ENCODE measurements at regions not wholly inside any gene's neighbourhood (a gene's known extent, or its start where the extent isn't known, plus 50 kb on each side); places are given as distances from the start of the nearest gene placed in this dataset.
A peak's percentile ranks its signal among the peaks of the same experiment; 100 is the strongest.
"Not testable (repeated sequence)": the region's sequence is repeated elsewhere in the genome, so short reads cannot be mapped to it uniquely, and the experiment has no call there.

DNA sequence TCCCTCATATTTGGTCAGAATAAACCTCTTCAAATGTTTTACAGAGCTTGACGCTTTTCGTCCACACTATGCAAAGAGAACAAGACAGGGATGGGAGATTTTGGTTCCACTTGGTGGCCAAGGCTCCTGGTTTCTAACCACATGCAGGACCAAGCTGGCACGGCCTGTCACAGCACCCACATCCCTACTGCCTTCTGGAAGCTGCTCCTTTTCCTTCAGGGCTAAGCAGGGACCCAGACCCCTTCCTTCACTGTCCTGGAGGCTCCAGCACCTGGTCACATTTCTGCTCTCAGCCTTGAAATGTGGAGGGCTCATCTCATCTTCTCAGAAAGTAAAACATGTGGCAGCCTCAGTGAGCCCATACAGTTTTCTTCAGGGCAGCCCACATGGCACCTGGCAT lies 50.4 kb upstream of the ARHGEF7 start:
- H3K27me3 ChIP-seq (ENCODE audit: control insufficient read depth, insufficient read depth, low read length), result peaks cover 6% of the 10 kb centered on the region
- no peak for DNase-seq (ENCODE audit: low read depth in 4 of 6, low spot score in 6 of 6)
- no peak overlapping the region for H3K4me3 ChIP-seq (ENCODE audit: low read depth, low read length)
- WGBS (ENCODE audit: insufficient coverage), result 97% methylated on average over 3 of the region's 3 CpGs
- no peaks in the 10 kb centered on the region for H3K36me3 ChIP-seq (ENCODE audit: control insufficient read depth, insufficient read depth, low read length)
- H3K27ac ChIP-seq (ENCODE audit: low read depth, low read length), result no peak overlapping the region
- H3K9me3 ChIP-seq (ENCODE audit: control insufficient read depth, insufficient read depth, low read length), result no peaks in the 10 kb centered on the region
- H3K4me1 ChIP-seq (ENCODE audit: control insufficient read depth, insufficient read depth, low read length), result peaks cover 14% of the 10 kb centered on the region

DNA sequence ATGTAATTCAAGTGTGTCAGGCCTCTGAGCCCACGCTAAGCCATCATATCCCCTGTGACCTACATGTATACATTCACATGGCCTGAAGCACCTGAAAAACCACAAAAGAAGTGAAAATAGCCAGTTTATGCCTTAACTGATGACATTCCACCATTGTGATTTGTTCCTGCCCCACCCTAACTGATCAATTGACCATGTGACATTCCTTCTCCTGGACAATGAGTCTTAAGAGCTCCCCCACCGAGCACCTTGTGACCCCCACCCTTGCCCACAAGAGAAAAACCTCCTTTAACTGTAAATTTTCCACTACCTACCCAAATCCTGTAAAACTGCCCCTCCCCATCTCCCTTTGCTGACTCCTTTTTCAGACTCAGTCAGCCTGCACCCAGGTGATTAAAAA lies 52.1 kb upstream of the ARHGEF7 start:
- H3K4me3 ChIP-seq (ENCODE audit: low read depth, low read length), result no peak overlapping the region
- 52% methylated on average over 2 of the region's 2 CpGs for WGBS (ENCODE audit: insufficient coverage)
- peaks cover 6% of the 10 kb centered on the region for H3K27me3 ChIP-seq (ENCODE audit: control insufficient read depth, insufficient read depth, low read length)
- H3K36me3 ChIP-seq (ENCODE audit: control insufficient read depth, insufficient read depth, low read length), result no peaks in the 10 kb centered on the region
- H3K9me3 ChIP-seq (ENCODE audit: control insufficient read depth, insufficient read depth, low read length), result no peaks in the 10 kb centered on the region
- no peak overlapping the region for H3K27ac ChIP-seq (ENCODE audit: low read depth, low read length)
- peaks cover 14% of the 10 kb centered on the region for H3K4me1 ChIP-seq (ENCODE audit: control insufficient read depth, insufficient read depth, low read length)
- DNase-seq (ENCODE audit: low read depth in 4 of 6, low spot score in 6 of 6), result no peak

DNA sequence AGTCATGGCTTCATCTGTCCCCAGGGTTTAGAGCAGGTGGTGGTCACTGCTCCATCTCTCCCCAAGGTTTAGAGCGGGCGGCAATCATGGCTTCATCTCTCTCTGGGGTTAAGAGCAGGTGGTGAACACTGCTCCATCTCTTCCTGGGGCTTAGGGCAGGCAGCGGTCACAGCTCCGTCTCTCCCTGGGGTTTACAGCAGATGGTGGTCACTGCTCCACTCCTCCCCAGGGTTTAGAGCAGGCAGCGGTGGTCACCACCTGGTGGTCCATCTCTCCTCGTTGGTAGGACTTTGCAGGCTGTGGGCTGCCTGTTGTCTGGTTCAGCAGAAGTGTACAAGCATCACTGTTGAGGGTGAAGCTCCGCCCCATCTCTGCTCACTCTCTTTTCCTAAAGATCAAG lies 52.8 kb upstream of the ARHGEF7 start:
- WGBS (ENCODE audit: insufficient coverage), result 94% methylated on average over 4 of the region's 7 CpGs

DNA sequence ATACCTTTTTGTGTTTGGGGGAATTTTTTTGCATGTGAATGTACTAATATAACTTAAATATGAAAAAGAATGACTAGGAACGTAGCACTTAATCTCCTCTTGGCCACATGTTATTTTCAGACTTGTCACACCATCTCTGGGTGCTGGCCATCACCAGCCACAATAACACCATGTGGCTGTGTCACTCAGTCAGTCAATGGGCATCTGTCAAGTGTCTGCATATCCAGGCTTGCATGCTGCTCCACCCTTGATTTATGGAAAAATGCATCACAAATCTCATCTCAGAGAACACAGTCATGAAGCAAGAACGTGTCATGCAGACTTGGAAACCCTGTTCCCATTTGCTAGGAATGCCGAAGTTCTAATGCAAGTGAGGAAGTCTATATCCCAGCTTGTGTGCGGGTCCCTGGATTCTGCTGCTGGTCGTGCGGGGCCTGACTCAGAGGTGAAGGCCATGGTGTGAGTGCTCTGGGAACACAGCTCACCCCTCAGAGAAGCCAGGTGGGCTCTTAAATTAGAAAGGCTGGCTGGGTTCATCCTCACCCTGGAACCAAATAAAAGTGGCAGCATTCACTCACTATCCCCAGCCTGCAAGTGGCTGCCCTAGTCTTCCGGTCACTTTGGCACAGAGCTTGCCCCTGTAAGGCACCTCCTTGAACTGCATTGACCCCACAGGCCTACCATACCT lies 53.6 kb upstream of the ARHGEF7 start:
- no peak overlapping the region for H3K27ac ChIP-seq (ENCODE audit: low read depth, low read length)
- peak in 1 of 6 donors; percentile 73 for DNase-seq (ENCODE audit: low read depth in 4 of 6, low spot score in 6 of 6)
- peaks cover 3% of the 10 kb centered on the region for H3K4me1 ChIP-seq (ENCODE audit: control insufficient read depth, insufficient read depth, low read length)
- WGBS (ENCODE audit: insufficient coverage), result 84% methylated on average over 7 of the region's 7 CpGs
- no peaks in the 10 kb centered on the region for H3K36me3 ChIP-seq (ENCODE audit: control insufficient read depth, insufficient read depth, low read length)
- H3K4me3 ChIP-seq (ENCODE audit: low read depth, low read length), result no peak overlapping the region
- no peaks in the 10 kb centered on the region for H3K9me3 ChIP-seq (ENCODE audit: control insufficient read depth, insufficient read depth, low read length)
- peaks cover 2% of the 10 kb centered on the region for H3K27me3 ChIP-seq (ENCODE audit: control insufficient read depth, insufficient read depth, low read length)

More for the DNA sequence above, 52.8 kb upstream of the ARHGEF7 start:
- Histone ChIP-seq H3K4me1 (ENCODE audit: control insufficient read depth, insufficient read depth, low read length) (peaks cover 11% of the 10 kb centered on the region), H3K27ac (ENCODE audit: low read depth, low read length) (no peak overlapping the region), H3K4me3 (ENCODE audit: low read depth, low read length) (no peak overlapping the region), H3K9me3 (ENCODE audit: control insufficient read depth, insufficient read depth, low read length) (no peaks in the 10 kb centered on the region), H3K36me3 (ENCODE audit: control insufficient read depth, insufficient read depth, low read length) (no peaks in the 10 kb centered on the region), H3K27me3 (ENCODE audit: control insufficient read depth, insufficient read depth, low read length) (peaks cover 6% of the 10 kb centered on the region)
- DNase-seq (ENCODE audit: low read depth in 4 of 6, low spot score in 6 of 6), result no peak

DNA sequence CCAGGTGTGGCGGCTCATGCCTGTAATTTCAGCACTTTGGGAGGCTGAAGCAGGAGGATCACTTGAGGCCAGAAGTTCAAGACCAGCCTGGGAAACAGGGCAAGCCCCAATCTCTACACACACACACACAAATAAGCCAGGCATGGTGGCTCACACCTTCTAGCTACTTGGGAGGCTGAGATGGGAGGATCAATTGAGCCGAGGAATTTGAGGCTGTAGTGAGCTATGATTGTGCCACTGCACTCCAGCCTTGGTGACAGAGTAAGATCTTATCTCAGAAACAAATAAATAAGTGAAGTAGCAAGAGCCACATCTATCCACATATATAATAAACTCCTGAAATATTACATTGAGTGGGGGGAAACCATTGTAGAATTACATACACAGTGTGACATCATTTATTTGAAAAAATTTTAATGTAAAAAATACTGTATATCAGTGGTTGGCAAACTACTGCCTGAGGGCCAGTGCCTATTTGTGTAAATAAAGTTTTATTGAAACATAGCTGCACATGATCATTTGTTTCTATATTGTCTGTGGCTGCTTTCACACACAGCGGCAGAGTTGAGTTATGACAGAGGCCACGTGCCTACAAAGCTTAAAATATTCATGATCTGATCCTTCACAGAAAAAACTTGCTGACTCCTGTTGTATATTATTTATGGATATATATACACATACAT lies 54.7 kb upstream of the ARHGEF7 start:
- no CpG with 5 or more reads among the region's 4 CpGs for WGBS (ENCODE audit: insufficient coverage)
- Histone ChIP-seq H3K27ac (ENCODE audit: low read depth, low read length) (no peak overlapping the region), H3K9me3 (ENCODE audit: control insufficient read depth, insufficient read depth, low read length) (no peaks in the 10 kb centered on the region), H3K4me3 (ENCODE audit: low read depth, low read length) (no peak overlapping the region), H3K4me1 (ENCODE audit: control insufficient read depth, insufficient read depth, low read length) (no peaks in the 10 kb centered on the region), H3K36me3 (ENCODE audit: control insufficient read depth, insufficient read depth, low read length) (no peaks in the 10 kb centered on the region), H3K27me3 (ENCODE audit: control insufficient read depth, insufficient read depth, low read length) (no peaks in the 10 kb centered on the region)
- no peak for DNase-seq (ENCODE audit: low read depth in 4 of 6, low spot score in 6 of 6)

DNA sequence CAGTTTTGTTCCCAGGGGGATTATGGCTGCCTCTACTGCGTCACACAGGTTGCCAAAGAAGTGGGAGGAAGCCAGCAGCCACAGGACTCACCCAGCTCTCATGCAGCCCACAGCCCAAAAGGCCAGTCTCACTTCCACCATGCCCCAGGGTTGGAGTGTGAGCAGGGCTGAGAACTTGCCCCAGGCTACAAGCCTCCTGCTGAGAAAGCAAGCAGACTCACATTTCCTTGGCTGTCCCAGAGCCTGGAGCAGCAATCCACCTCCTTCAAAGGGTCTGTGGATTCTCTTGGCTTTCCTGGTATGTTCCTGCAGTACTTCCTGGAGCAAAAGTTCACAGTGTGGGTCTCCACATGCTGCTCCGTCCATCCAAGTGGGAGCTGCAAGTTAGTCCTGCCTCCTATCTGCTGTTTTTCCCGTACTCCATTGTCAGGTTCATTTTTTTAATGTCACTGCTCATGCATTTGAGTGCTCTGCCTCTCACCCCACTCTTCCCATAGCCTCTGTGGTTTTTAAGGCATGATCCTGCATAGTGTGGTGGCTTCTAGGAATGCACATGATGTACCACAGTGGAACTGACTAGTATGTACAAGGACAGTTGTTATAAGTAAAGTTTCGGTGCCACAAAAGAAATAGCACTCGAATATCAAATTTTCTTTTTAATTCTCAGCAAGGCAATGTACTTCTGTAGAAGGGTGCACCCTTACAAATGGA lies 56.2 kb upstream of the ARHGEF7 start:
- H3K27me3 ChIP-seq (ENCODE audit: control insufficient read depth, insufficient read depth, low read length), result no peaks in the 10 kb centered on the region
- no peaks in the 10 kb centered on the region for H3K36me3 ChIP-seq (ENCODE audit: control insufficient read depth, insufficient read depth, low read length)
- no peaks in the 10 kb centered on the region for H3K4me1 ChIP-seq (ENCODE audit: control insufficient read depth, insufficient read depth, low read length)
- H3K9me3 ChIP-seq (ENCODE audit: control insufficient read depth, insufficient read depth, low read length), result no peaks in the 10 kb centered on the region
- H3K27ac ChIP-seq (ENCODE audit: low read depth, low read length), result no peak overlapping the region
- H3K4me3 ChIP-seq (ENCODE audit: low read depth, low read length), result no peak overlapping the region
- no peak for DNase-seq (ENCODE audit: low read depth in 4 of 6, low spot score in 6 of 6)
- WGBS (ENCODE audit: insufficient coverage), result 39% methylated on average over 2 of the region's 5 CpGs

DNA sequence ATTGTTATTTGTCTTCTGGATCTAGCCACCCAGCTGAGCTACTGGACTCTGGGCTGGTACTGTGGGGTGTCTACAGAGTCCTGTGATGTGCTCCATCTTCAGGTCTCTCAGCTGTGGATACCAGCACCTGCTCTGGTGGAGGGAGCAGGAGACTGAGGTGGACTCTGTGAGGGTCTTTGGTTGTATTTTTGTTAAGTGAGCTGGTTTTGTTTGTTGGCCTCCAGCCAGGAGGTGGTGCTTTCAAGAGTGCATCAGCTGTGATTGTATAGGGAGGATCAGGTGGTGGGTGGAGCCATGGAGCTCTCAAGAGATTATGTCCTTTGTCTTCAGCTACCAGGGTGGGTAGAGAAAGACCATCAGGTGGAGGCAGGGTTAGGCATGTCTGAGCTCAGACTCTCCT lies 56.8 kb upstream of the ARHGEF7 start:
- not testable (repeated sequence) for H3K4me1 ChIP-seq (ENCODE audit: control insufficient read depth, insufficient read depth, low read length); H3K9me3 ChIP-seq (ENCODE audit: control insufficient read depth, insufficient read depth, low read length); DNase-seq (ENCODE audit: low read depth in 4 of 6, low spot score in 6 of 6); H3K36me3 ChIP-seq (ENCODE audit: control insufficient read depth, insufficient read depth, low read length); H3K4me3 ChIP-seq (ENCODE audit: low read depth, low read length); H3K27ac ChIP-seq (ENCODE audit: low read depth, low read length); H3K27me3 ChIP-seq (ENCODE audit: control insufficient read depth, insufficient read depth, low read length)

DNA sequence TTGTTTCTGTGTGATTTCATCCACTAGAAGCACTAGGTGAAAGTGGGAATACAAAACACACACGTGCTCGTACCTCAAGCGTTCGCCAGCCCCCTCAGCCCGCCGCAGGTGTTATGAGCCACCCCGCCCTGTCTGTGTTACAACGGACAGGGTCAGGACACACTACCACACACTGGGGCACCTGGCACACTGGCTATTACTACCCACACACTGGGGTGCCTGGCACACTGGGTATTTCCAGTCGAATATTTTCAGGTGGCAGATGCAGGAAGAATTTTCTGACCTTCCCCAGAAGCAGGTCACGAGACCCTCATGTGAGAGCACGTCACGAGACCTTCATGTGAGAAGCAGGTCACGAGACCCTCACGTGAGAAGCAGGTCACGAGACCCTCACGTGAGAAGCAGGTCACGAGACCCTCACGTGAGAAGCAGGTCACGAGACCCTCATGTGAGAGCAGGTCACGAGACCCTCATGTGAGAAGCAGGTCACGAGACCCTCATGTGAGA lies 63.3 kb upstream of the ARHGEF7 start:
- not testable (repeated sequence) for H3K27ac ChIP-seq (ENCODE audit: low read depth, low read length); H3K27me3 ChIP-seq (ENCODE audit: control insufficient read depth, insufficient read depth, low read length); H3K9me3 ChIP-seq (ENCODE audit: control insufficient read depth, insufficient read depth, low read length); H3K4me1 ChIP-seq (ENCODE audit: control insufficient read depth, insufficient read depth, low read length); H3K4me3 ChIP-seq (ENCODE audit: low read depth, low read length); DNase-seq (ENCODE audit: low read depth in 4 of 6, low spot score in 6 of 6); H3K36me3 ChIP-seq (ENCODE audit: control insufficient read depth, insufficient read depth, low read length)
- WGBS (ENCODE audit: insufficient coverage), result 88% methylated on average over 17 of the region's 21 CpGs

DNA sequence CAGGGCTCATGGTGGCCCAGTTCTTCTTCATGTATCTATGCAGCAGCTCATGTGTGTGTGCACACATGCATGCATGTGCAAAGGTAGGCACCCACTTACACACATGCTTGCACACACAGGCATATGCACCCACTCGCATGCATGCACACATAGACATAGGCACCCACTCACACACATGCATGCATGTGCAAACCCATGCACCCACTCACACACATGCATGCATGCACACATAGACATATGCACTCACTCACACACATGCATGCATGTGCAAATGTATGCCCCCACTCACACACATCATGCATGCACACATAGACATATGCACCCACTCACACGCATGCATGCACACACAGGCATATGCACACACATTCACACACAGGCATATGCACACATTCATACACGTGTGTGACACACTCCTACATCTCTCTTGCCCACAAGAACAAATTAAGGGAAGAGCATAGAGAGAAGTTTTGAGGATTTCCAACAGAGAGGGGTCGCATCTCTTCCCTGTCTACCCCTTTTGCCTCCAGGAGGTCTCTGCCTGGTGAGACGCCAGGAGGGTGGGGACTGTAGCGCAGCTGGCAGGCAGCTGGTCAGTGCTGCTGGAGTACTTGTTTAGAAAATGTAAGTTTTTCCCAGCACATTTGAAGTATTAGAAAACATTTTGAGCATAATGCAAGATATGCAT lies 63.9 kb upstream of the ARHGEF7 start:
- no peaks in the 10 kb centered on the region for H3K9me3 ChIP-seq (ENCODE audit: control insufficient read depth, insufficient read depth, low read length)
- H3K4me1 ChIP-seq (ENCODE audit: control insufficient read depth, insufficient read depth, low read length), result no peaks in the 10 kb centered on the region
- no peak overlapping the region for H3K27ac ChIP-seq (ENCODE audit: low read depth, low read length)
- no peak overlapping the region for H3K4me3 ChIP-seq (ENCODE audit: low read depth, low read length)
- no peak for DNase-seq (ENCODE audit: low read depth in 4 of 6, low spot score in 6 of 6)
- H3K36me3 ChIP-seq (ENCODE audit: control insufficient read depth, insufficient read depth, low read length), result no peaks in the 10 kb centered on the region
- no peaks in the 10 kb centered on the region for H3K27me3 ChIP-seq (ENCODE audit: control insufficient read depth, insufficient read depth, low read length)
- 86% methylated on average over 4 of the region's 6 CpGs for WGBS (ENCODE audit: insufficient coverage)
